CD14-positive monocyte (primary cell): ENCODE measurements at regions not wholly inside any gene's neighbourhood (a gene's known extent, or its start where the extent isn't known, plus 50 kb on each side); places are given as distances from the start of the nearest gene placed in this dataset.

Experiments used
- DNase-seq, 3 donors: peaks; one replicate each; pipeline ENCODE4 v3.0.0-alpha.2; 2011 to 2022
- H2AFZ ChIP-seq: 2 replicates; pipeline ENCODE4 v1.6.0; 2012; ENCODE audit warnings: mild to moderate bottlenecking, low read depth, low read length, inconsistent platforms; ENCODE audit not compliant: insufficient read depth, poor library complexity, severe bottlenecking
- H3K27ac ChIP-seq, 2 donors: 1 replicate in 1 of 2; 2 replicates in 1 of 2; pipeline ENCODE4 v1.5.1; 2012 to 2013; ENCODE audit warnings: low read length in 2 of 2, control low read depth in 1 of 2, inconsistent platforms in 1 of 2, low read depth in 1 of 2, mild to moderate bottlenecking in 1 of 2
- H3K27me3 ChIP-seq, 2 donors: one replicate each; pipeline versions ENCODE4 v1.6.0 to v1.6.1; 2011 to 2013; ENCODE audit warnings: low read length in 2 of 2; ENCODE audit not compliant: control insufficient read depth in 2 of 2, insufficient read depth in 2 of 2
- H3K36me3 ChIP-seq, 2 donors: replicated peaks in 1 of 2; 1 replicate in 1 of 2; 2 replicates in 1 of 2; pipeline versions ENCODE4 v1.5.1 to v1.6.1; 2012 to 2013; ENCODE audit warnings: low read length in 2 of 2, control low read depth in 1 of 2, inconsistent platforms in 1 of 2, mild to moderate bottlenecking in 1 of 2; ENCODE audit not compliant: insufficient read depth in 2 of 2, control insufficient read depth in 1 of 2
- H3K4me1 ChIP-seq, 2 donors: 1 replicate in 1 of 2; 2 replicates in 1 of 2; pipeline versions ENCODE4 v1.5.1 to v1.6.1; 2012 to 2013; ENCODE audit warnings: low read length in 2 of 2, control low read depth in 1 of 2, inconsistent platforms in 1 of 2, mild to moderate bottlenecking in 1 of 2, moderate library complexity in 1 of 2; ENCODE audit not compliant: insufficient read depth in 2 of 2, control insufficient read depth in 1 of 2
- H3K4me2 ChIP-seq: replicated peaks from 2 replicates; pipeline ENCODE3; 2012; ENCODE audit warnings: low read length, moderate library complexity, mild to moderate bottlenecking; ENCODE audit not compliant: poor library complexity, severe bottlenecking; ENCODE audit errors: extremely low read depth
- H3K4me3 ChIP-seq, 3 experiments: fragments of 200-600 bp in 1 of 3; sonication (generic) in 1 of 3; replicated peaks in 1 of 3; 1 replicate in 2 of 3; 2 replicates in 1 of 3; pipeline ENCODE4 v1.5.1; 2011 to 2013; ENCODE audit warnings: low read length in 3 of 3, mild to moderate bottlenecking in 3 of 3, control low read depth in 2 of 3, low read depth in 2 of 3, inconsistent platforms in 1 of 3, moderate library complexity in 1 of 3
- H3K79me2 ChIP-seq: 2 replicates; pipeline ENCODE4 v1.6.0; 2012; ENCODE audit warnings: mild to moderate bottlenecking, control low read depth, inconsistent platforms, low read length, moderate library complexity; ENCODE audit not compliant: insufficient read depth
- H3K9ac ChIP-seq: 2 replicates; pipeline ENCODE4 v1.6.0; 2017; ENCODE audit warnings: low read length, mild to moderate bottlenecking; ENCODE audit not compliant: insufficient read depth, poor library complexity, severe bottlenecking
- H3K9me3 ChIP-seq, 2 donors: replicated peaks in 1 of 2; 1 replicate in 1 of 2; 2 replicates in 1 of 2; pipeline versions ENCODE4 v1.5.1 to v1.6.1; 2012 to 2013; ENCODE audit warnings: low read length in 2 of 2, control low read depth in 1 of 2; ENCODE audit not compliant: control insufficient read depth in 1 of 2, insufficient read depth in 1 of 2
- H4K20me1 ChIP-seq: 2 replicates; pipeline ENCODE4 v1.6.0; 2012; ENCODE audit warnings: mild to moderate bottlenecking, low read length, control low read depth, moderate library complexity; ENCODE audit not compliant: insufficient read depth
- H3K27ac Mint-ChIP-seq, 7 donors: one replicate each; pipeline ENCODE4 v1.8.0; 2020; ENCODE audit warnings: mild to moderate bottlenecking in 7 of 7, mixed read lengths in 7 of 7, moderate library complexity in 6 of 7, inconsistent platforms in 2 of 7
- H3K27me3 Mint-ChIP-seq, 3 donors: one replicate each; pipeline ENCODE4 v1.8.0; 2021 to 2022; ENCODE audit warnings: low read depth in 3 of 3, mild to moderate bottlenecking in 3 of 3, mixed read lengths in 3 of 3, moderate library complexity in 3 of 3, inconsistent platforms in 1 of 3
- H3K36me3 Mint-ChIP-seq, 2 donors: one replicate each; pipeline ENCODE4 v1.8.0; 2020; ENCODE audit warnings: mixed read lengths in 2 of 2, inconsistent platforms in 1 of 2, mild to moderate bottlenecking in 1 of 2
- H3K4me1 Mint-ChIP-seq: one replicate; pipeline ENCODE4 v1.8.0; 2020; ENCODE audit warnings: mild to moderate bottlenecking, mixed read lengths
- H3K4me3 Mint-ChIP-seq, 2 donors: one replicate each; pipeline ENCODE4 v1.8.0; 2020; ENCODE audit warnings: mild to moderate bottlenecking in 2 of 2, mixed read lengths in 2 of 2, moderate library complexity in 1 of 2
- H3K9me3 Mint-ChIP-seq, 7 donors: one replicate each; pipeline ENCODE4 v1.8.0; 2020 to 2022; ENCODE audit warnings: mixed read lengths in 7 of 7, mild to moderate bottlenecking in 6 of 7, moderate library complexity in 6 of 7, inconsistent platforms in 2 of 7
- WGBS: methylation state at CpG from one replicate; pipeline ENCODE4 v1.1.5; 2013; ENCODE audit warnings: missing lambda C conversion rate; ENCODE audit not compliant: insufficient coverage; 5-methylcytosine and 5-hydroxymethylcytosine counted together
- intact Hi-C, 2 donors: fragments of 100-400 bp; cut with micrococcal nuclease; formaldehyde crosslinking; loops; one replicate each; pipeline versions ENCODE4 v1.15.0 to v1.15.1; 2023
- TF ChIP-seq, protein P1 (sequence below): fragments of 200-600 bp; IDR thresholded peaks from one replicate; pipeline ENCODE4 v1.8.0; 2022; ENCODE audit warnings: antibody characterized with exemption, mild to moderate bottlenecking

DNA sequence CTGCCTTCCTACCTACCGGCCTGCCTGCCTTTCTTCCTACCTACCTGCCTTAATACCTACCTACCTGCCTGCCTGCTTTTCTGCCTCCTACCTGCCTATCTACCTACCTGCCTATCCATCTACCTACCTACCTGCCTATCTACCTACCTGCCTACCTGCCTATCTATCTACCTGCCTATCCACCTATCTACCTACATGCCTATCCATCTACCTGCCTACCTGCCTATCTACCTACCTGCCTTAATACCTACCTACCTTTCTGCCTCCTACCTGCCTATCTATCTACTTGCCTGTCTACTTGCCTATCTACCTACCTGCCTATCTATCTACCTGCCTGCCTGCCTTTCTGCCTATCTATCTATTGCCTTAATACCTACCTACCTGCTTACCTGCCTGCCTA lies 383.8 kb upstream of the PSMD7 start:
- Histone ChIP-seq H3K9ac (no peak overlapping the region), H2AFZ (no peak overlapping the region), H3K4me2 (no peak overlapping the region), H4K20me1 (no peaks in the 10 kb centered on the region), H3K27ac (no peak overlapping the region), H3K36me3 (no peaks in the 10 kb centered on the region), H3K27me3 (no peaks in the 10 kb centered on the region), H3K79me2 (no peaks in the 10 kb centered on the region), H3K9me3 (no peaks in the 10 kb centered on the region), H3K4me1 (no peaks in the 10 kb centered on the region), H3K4me3 (no peak overlapping the region)
- Mint-ChIP-seq H3K4me3 (no peak overlapping the region), H3K9me3 (peaks cover 0 to under 1% (median 0%) of the 10 kb centered on the region in 7 donors), H3K36me3 (no peaks in the 10 kb centered on the region), H3K4me1 (no peaks in the 10 kb centered on the region), H3K27me3 (peaks cover 0 to 4% (median 0%) of the 10 kb centered on the region in 3 donors), H3K27ac (no peak overlapping the region)
- no peak for DNase-seq
- WGBS: 94% methylated on average over 1 of the region's 1 CpG
- TF ChIP-seq, protein P1, sequence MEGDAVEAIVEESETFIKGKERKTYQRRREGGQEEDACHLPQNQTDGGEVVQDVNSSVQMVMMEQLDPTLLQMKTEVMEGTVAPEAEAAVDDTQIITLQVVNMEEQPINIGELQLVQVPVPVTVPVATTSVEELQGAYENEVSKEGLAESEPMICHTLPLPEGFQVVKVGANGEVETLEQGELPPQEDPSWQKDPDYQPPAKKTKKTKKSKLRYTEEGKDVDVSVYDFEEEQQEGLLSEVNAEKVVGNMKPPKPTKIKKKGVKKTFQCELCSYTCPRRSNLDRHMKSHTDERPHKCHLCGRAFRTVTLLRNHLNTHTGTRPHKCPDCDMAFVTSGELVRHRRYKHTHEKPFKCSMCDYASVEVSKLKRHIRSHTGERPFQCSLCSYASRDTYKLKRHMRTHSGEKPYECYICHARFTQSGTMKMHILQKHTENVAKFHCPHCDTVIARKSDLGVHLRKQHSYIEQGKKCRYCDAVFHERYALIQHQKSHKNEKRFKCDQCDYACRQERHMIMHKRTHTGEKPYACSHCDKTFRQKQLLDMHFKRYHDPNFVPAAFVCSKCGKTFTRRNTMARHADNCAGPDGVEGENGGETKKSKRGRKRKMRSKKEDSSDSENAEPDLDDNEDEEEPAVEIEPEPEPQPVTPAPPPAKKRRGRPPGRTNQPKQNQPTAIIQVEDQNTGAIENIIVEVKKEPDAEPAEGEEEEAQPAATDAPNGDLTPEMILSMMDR: no peak
- intact Hi-C loops: no loop called here

DNA sequence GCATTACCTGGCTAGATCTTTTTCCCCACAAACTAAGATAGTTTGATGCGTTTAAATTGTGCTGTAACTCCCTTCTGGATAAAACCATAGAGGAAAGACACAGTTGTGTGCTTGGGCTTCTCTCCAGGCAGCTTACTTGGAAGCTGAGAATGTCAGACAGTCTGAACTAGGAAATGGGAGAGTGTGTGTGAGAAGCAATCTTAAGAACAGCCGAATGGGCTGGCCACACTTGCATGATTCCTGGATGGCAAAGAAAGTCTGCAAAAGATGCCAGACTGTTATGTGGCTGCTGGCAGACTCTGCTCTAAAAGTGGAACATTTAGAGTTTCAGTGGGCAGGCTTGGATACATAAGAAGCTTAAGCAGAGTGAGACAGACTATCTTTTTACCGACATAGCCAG lies 384.3 kb upstream of the PSMD7 start:
- H3K27me3 Mint-ChIP-seq: peaks cover 0 to 4% (median 0%) of the 10 kb centered on the region in 3 donors
- H3K4me2 ChIP-seq: no peak overlapping the region
- TF ChIP-seq, protein P1: no peak
- no peak overlapping the region for H3K4me3 Mint-ChIP-seq
- no peaks in the 10 kb centered on the region for H3K4me1 Mint-ChIP-seq
- intact Hi-C loops: no loop called here
- H3K9ac ChIP-seq: no peak overlapping the region
- 54% methylated on average over 1 of the region's 3 CpGs for WGBS
- no peak overlapping the region for H3K27ac Mint-ChIP-seq
- no peaks in the 10 kb centered on the region for H3K36me3 Mint-ChIP-seq
- H3K9me3 Mint-ChIP-seq: no peaks in the 10 kb centered on the region
- no peaks in the 10 kb centered on the region for H3K79me2 ChIP-seq
- no peak overlapping the region for H3K4me3 ChIP-seq
- H3K4me1 ChIP-seq: no peaks in the 10 kb centered on the region
- H3K27me3 ChIP-seq: no peaks in the 10 kb centered on the region
- no peak for DNase-seq
- no peaks in the 10 kb centered on the region for H4K20me1 ChIP-seq
- H2AFZ ChIP-seq: no peak overlapping the region
- no peaks in the 10 kb centered on the region for H3K9me3 ChIP-seq
- H3K27ac ChIP-seq: no peak overlapping the region
- no peaks in the 10 kb centered on the region for H3K36me3 ChIP-seq
